Kidney capillary endothelial cell (primary cell): ENCODE measurements at regions not wholly inside any gene's neighbourhood (a gene's known extent, or its start where the extent isn't known, plus 50 kb on each side); places are given as distances from the start of the nearest gene placed in this dataset.

ENCODE experiments used
- DNase-seq: peaks from one replicate; pipeline ENCODE4 v3.0.0-alpha.2; 2018; ENCODE audit warnings: low spot score

DNA sequence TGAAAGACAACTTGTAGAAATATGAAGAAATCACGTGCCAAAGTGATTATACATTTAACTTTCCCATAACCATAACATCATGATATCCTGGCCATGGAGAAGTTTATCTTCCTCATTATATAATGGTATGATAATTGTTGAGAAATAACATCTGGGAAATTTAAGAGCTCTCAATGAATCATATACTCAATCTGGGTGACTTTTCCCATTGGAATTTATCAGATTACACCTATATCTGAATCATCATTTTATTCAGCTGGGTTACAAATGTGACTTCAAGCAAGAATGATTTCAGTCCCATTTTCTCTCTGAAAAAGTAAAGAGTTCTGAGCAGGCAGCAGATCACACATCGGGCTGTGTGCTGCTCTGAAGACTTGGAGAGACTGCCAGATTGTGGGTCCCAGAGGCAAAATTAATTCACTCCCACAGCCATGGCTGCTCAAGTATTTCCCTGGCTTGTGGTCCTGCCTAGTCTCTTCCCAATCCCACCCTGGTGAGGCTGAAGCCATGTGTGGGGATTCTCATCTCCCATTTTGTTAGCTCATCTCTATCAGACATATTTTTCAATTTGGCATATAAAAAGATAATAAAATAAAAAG is 278.0 kb downstream of the MRPL39 start:
- DNase-seq: no peak

DNA sequence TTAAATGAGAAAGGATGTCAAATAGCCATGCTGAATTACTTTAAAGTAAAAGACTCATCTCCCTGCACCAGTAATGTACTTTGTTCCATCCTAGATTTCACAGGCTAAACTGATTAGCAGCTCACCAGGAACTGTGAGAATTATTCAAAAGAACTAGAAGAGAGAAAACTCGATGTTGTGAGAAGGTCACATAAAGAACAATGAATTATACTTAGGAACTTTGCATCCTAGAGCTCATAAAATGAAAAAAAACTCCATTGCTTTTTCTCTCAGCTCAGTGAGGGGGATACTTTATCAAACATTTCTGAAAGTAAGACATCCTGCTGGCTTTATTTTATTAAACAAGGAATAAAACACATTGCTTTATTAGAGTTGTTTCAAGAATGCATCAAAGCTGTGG is 278.5 kb downstream of the MRPL39 start:
- no peak for DNase-seq

DNA sequence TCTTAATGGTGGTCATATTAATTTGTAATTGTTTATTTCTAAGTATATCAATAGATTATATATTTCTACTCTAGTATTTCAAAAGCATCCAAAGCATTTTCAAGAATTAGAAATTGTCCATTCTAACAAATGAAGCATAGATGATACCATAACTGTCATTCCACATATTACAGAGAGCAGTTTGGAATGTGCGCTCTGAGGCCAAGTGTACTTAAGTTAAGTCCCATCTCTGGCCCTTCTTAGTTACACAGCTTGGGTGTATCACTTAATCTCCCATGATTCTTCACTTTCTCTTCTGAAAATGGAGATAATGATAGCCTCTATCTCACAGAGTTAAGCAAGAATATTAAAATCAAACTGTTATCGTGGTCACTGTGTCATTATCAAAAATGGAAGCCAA is 281.1 kb downstream of the MRPL39 start:
- no peak for DNase-seq

DNA sequence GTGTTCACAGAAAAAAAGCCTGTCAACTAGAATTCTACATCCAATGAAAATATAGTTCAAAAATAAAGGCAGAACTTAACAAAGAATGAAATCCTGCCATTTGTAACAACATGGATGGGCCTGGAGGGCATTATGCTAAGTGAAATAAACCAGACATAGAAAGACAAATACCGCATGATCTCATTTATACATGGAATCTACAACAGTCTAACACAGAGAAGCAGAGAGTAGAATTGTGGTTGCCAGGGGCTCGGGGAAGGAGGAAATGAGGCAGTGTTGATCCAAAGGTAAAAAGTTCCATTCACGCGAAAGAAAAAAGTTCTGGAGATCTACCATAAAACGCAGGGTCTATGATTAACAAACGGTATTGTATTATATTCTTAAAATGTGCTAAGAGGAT is 282.6 kb downstream of the MRPL39 start:
- no peak for DNase-seq

DNA sequence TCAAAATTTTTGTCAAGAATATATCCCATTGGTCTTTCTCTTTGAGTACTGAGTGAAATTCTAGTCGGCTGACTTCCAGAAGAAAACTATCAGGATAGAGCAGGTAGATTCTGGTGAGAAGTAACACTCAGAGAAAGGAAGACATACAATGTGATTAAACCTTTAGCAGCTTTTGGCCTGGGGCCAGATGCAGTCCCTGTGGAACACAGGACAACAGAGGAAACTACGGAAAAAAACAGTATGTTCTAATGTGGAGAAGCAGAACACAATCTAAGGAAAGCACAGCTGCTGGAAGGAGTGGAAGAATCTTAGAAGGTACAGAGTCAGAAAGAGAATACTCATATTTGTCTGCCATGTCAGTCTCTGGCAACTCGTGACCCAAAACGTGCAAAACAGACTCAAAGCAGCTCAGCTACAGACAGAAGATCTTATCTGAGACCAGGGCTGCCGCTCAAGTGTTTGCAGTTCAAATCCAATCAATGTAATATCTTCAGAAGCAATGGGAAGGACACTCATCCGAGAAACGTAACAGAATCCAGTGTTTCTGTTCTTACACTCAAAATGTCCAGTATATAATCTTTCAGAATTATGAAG is 283.8 kb downstream of the MRPL39 start:
- DNase-seq: no peak

DNA sequence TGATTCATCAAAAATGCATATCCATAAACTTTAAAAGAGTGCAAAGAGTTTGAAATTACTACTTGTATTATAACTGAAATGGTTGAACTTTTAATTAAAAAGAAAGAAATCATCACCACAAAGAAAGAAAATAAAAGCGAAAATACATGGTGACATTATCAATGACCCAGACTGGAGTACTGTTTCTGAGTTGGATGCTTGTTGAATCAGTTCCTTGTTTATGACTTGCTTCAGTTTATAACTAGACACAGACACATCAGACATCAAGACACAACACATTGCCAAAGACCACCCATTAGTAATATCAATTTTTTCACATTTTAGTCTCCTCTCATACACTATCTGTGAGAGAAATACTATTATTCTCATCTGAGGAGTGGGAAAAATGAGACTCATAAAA is 293.0 kb downstream of the MRPL39 start:
- no peak for DNase-seq

DNA sequence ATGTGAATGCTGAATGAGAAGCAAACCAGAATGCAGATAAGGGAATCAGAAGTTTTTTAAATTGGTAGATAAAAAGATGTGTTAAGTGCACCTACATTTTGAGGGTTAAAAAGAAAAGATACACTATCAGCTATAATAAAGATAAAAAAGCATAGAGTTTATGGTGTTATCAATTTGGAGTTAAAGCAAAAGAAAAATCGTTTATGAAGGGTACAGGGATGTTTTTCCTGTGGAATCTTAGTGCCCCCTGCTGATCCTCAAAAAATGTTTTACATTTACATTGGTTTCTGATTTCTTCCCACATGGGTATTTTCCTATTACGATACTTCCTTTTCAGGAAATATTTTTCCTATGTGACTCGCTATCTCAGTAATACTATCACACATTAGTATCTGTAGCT is 293.5 kb downstream of the MRPL39 start:
- DNase-seq: no peak

DNA sequence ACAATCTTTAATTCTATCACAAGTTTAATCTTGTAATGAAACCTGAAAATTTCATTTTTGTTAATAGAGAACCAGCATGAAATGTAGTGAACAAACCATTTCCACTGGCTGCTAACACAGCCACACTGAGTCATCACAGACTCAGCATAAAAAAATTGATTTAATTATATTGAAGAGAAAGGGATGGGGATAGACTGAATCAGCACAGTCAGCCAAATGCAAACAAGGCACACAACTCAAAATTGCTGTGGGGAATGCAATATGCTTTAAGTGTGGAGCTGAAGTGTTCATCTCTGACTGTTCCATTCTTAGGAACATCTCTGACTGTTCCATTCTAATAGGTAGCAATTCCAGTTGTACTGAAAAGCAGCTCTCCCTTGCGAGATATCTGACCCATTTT is 299.8 kb downstream of the MRPL39 start:
- DNase-seq: no peak

DNA sequence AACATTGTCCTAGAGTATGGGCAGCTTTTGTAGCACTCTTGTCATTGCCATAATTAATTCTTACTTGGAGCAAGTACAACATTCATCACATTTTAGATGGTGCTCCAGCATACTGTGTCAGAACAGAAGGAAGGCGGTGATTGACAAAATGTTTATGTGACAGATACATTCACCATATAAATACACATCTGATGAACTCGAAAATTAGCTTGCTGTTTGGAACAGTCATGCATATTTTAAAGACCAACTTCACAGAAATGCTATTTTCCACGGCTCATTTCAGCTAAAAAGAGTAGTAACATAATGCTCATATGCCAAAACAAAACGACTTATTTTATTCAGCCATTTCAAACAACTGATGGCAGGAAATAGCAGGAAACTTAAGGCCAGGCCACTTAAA is 302.7 kb downstream of the MRPL39 start:
- no peak for DNase-seq

DNA sequence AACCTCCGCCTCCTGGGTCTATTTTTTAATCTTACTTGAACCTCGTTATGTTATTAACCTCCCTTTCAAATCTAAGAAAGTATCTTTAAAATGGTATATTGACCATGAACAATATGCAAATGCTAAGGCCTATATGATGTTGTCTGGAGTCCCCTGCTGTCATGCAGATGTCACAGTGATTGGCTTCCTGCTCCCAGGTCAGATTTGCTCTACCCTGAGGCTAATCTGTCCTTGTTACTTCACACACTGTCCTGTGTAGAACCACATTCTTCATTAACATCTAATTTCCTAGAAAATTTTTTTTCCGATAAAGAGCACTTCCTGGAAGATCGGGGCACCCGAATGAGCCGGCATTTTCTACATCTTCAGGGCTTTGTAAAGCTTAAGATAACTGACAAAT is 306.6 kb downstream of the MRPL39 start:
- no peak for DNase-seq

DNA sequence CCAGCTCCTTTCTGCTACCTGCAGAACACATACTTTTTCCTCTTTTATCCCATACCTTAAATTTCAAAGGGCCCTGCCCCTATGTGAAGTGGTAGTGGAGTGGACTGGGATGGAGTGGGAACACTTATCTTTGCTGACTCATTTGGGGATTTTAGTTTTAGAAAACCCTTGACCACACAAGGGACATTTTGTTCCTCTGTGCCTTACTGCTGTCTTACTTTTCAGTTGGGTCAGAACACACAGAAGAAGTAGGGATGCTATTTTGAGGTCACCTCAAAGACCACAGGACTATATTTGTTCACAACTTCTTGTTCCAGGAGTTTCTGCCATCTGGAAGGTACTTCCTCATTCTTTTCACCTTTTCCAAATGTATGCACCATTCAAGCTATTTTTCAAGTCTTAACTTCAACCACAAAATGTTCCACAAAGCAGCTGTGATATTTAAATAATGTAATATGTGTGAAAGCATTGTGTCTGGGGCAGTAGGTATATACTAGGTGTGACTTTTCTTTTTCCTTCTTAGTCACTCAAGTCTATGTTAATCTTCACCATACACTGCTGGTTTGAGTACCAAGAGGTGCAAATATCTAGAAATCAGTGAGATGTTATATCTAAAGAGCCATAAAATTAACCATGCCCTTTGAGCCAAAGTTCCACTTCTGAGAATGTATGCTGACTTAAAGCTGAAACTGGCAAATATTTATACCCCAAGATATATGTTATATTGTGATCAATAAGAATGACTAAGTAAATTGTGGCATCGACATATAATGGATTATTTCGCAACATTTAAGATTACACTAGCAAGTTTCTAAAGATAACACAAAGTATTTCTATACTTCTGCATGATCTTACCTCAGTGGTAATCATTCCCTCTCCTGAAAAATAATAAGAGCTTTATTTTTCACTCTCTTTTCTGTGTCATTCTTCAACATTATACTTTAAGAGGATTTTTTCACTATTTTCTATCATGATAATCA is 308.5 kb downstream of the MRPL39 start:
- no peak for DNase-seq

DNA sequence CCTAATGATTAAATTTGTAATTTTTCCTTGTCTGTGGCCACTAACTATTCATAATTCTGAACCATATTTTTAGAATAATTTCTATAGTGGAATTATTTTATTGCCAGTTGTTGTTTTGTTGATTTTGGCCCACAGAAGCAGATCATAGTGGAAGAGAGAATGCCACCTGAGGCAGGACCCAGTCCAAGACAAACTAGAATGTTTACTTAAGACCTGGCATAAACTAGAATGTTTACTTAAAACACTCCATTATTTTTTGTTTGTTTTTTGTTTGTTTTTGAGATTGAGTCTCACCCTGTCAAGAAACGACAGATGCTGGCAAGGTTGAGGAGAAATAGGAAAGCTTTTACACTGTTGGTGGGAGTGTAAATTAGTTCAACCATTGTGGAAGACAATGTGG is 310.2 kb downstream of the MRPL39 start:
- no peak for DNase-seq

DNA sequence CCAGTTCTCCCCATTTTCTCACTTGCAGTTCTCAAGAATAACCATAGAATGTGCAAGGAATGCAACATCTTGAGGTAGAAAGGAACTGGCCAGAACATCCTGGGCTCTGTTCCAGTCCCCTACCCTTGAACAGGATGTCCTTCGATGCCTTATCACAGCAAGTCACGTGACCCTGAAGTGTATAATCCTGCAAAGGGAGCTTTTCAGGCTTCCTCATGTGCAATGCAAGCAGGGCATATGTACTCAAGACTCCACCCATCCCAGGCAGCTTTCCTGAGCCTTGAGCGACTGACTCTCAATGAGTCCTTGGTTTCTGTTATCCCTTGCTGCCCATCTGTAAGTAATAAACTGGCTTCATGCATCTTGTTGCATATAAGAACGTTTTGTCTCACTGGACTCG is 311.0 kb downstream of the MRPL39 start:
- DNase-seq: no peak

DNA sequence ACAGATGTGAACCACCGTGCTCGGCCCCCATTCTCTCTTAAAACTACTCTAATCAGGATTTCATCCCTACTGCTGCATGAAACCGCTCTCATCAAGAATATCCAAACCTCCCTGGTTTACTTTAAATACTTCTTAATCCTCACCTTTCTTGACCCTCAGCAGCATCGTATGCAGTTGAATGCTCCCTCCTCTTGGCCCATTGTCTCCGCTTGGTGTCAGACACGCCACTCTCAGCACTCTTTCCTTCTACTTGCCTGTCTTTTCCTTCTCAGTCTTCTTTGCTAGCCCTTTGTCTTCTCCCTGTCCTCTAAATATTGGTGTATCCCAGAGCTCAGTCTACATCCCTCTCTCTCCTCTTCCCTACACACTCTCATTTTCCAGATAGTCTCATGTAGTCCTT is 314.9 kb downstream of the MRPL39 start:
- DNase-seq: no peak

DNA sequence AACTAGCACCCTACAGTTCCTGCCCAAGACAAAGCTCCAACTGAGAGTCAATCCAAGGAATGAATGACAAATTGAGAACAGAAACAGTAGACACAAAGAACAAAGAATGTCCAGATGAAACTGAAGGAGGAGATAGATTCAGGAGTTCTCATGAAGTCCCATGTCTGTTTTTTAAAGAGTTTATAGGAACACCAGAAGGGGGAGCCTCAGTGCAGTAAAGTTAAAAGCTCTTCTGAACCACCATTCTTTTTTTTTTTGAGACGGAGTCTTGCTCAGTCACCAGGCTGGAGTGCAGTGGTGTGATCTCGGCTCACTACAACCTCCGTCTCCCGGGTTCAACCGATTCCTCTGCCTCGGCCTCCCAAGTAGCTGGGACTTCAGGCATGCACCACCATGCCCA is 323.6 kb downstream of the MRPL39 start:
- DNase-seq: no peak

DNA sequence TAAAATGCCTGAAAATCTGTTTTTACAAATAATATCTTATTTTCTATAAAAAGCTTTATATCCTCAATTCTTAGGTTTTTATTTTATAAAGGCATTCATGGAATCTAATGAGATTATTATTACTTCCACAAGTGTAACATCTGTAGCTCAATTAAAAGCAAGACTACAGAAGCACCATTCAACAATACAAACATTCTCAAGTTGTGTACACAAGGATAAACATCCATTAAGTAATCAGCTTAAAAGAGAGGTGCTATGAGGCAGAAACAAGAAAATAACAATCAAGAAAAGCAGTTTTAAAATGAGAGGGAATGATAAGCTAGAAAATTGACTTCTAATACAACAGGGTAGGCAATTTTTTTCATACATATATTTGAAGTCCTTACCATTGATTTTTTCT is 326.1 kb downstream of the MRPL39 start:
- no peak for DNase-seq

DNA sequence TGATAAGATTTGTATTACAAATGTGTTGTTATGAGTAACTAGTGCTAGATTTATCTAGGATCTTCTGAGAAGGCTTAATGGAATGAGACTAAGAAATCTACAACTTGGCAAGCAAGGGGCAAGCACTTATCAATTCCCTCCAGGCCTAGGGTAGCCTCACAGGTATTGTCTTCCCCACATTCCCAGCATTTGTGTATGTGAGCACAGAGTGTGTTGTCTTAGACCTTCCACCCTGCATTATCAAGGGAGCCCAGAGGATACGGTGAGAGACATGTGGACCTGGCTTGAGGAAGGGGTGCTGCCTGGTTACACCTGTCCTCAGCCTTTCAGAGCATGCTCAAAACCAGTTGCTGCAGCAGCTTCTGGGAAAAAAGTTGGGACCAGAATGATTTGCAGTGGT is 327.2 kb downstream of the MRPL39 start:
- DNase-seq: no peak

DNA sequence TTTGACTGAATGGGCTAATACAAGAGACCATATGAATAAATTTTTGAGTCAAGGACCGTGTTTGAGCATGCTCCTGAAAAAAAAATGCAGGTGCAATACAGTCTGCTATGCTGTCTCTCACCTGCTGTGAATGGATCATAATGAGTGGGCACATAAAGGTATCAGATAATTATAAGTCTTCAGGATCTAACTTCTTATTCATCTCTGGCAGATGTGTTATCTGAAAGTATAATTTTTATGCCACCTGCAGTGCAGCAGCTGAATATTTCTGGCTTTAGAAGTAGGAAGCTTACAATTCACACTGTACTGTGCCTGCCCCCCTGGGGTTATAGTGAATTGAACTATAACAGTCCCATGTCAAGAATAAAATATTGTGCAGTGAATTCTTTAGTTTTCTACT is 333.3 kb downstream of the MRPL39 start:
- DNase-seq: no peak

DNA sequence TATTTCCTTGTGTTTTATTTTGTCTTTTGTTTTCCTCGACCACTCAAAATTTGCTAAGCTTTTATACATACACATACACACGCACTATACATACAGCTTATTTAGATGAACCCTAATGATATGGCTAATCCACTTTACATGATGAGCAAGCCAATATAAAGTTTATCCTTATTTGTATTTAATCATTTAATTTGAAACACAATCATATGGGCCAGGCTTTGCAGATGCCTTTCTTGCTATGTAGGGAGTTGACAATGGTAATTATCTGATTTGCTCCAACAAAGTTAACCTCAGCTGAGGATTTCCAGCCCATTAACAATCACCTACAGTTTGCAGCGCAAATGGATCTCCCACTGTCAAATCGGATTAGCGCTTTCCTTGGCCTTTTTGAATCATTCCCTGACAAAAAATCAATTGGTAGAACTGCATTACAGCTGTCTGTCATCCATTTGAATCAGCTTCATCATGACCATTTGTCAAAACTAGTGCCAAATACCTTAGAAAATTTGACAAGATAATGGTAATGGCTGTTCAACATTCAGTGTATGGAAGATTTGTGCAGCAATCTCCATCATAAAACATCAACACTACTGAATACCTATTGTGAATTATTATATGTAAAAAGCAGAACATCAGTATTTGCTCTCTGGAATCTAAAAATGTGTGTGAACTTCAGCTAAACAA is 352.6 kb downstream of the MRPL39 start:
- DNase-seq: no peak

DNA sequence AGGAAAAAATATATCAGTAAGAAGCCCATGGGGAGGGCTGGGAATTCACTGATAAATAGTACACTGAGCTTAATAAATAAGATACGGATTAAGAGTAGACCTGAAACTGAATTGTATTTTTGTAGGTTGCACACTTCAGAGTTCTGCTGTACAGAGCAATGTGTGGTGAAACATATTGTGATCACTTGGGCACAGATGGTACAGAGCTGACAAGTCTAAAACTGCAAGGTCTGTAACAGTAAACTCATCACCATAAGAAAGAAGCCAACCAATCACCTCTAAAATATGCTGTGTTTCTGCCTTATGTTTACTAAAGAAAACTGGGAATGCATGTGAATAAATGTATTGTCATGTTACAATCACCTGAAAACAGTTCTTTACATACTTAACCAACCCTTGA is 360.7 kb downstream of the MRPL39 start:
- DNase-seq: no peak

DNA sequence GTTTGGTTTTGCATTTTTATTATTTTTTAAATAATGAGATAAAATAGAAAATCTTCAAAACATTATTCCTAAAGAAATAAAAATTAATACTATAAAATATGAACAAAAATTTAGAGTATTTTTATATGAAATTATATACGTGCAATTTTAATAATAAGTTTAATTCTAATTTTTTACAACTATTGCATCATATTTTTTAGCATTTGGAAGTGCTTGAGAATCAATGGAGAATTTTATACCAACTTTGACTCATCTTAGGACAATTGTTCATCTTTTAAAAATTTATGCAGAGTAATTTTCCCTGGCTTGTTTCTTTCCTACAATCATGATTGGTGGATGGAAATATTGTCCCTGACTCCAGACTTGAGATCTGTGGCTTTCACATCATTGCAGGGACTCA is 362.5 kb downstream of the MRPL39 start:
- no peak for DNase-seq

DNA sequence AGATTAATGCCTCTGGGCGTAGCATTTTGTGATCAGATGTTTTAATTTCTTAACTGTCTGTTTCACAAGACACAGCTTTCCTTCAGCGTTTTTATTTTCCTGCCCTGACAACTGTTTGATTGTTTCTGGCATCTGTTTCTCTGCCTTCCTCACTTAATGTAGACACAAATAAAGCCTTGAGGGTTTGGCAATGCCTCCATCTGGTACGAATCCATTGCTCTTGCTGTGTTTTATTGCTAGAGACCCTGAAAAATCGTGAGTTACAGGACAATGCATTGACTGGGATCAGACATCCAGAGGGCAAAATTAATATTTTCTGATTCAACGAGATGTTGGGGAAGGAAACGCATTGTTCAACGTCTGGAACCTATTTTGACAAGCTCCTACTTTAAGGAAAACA is 363.5 kb downstream of the MRPL39 start:
- DNase-seq: no peak

DNA sequence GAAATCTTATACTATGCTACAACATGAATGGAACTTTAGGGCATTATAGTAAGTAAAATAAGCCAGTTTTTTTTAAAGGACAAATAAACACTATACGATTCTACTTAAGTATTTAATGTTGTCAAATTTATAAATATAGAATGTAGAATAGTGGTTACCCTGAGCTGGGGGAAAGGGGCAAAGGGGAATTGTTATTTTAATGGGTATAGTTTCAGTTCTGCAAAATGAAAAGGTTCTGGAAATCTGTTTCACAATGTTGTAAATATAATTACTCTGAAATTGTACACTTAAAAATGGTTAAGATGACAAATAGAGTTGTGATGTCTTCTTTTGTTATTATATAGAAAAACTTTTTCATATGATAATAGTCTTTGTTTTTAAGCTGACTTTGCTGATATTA is 366.3 kb downstream of the MRPL39 start:
- DNase-seq: no peak
